ENCODE measurements at regions not wholly inside any gene's neighbourhood (a gene's known extent, or its start where the extent isn't known, plus 50 kb on each side); places are given as distances from the start of the nearest gene placed in this dataset.

DNA sequence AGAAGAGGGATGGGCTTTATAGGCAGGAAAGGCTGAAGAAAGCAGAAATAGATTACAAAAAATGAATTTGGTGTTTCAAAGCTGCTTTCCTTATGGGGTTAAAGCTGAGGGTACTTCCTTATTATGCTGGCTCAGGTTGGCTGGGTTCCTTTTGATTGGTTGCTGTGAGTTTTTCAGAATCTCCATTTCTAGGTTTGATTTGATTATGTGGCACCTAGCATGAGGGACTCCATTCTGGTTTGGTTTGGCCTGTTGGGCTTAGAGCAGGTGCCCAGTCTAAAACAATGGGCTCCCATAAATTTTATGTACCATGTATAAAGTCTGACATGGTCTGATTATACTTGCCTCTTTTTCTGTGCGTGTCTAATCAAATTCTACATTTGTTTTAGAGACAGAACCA lies 362.7 kb downstream of the CXCL12 start:
- Histone ChIP-seq H3K27me3 (ENCODE audit: control insufficient read depth, insufficient read depth, low read length) (no peaks in the 10 kb centered on the region), H3K27ac (ENCODE audit: low read depth, low read length) (no peak overlapping the region), H3K4me3 (ENCODE audit: low read depth, low read length) (no peak overlapping the region), H3K36me3 (ENCODE audit: control insufficient read depth, insufficient read depth, low read length) (no peaks in the 10 kb centered on the region), H3K9me3 (ENCODE audit: control insufficient read depth, insufficient read depth, low read length) (no peaks in the 10 kb centered on the region), H3K4me1 (ENCODE audit: control insufficient read depth, insufficient read depth, low read length) (no peaks in the 10 kb centered on the region)
- WGBS (ENCODE audit: insufficient coverage), result no CpG with 5 or more reads among the region's 1 CpG
- no peak for DNase-seq (ENCODE audit: low read depth in 4 of 6, low spot score in 6 of 6)

DNA sequence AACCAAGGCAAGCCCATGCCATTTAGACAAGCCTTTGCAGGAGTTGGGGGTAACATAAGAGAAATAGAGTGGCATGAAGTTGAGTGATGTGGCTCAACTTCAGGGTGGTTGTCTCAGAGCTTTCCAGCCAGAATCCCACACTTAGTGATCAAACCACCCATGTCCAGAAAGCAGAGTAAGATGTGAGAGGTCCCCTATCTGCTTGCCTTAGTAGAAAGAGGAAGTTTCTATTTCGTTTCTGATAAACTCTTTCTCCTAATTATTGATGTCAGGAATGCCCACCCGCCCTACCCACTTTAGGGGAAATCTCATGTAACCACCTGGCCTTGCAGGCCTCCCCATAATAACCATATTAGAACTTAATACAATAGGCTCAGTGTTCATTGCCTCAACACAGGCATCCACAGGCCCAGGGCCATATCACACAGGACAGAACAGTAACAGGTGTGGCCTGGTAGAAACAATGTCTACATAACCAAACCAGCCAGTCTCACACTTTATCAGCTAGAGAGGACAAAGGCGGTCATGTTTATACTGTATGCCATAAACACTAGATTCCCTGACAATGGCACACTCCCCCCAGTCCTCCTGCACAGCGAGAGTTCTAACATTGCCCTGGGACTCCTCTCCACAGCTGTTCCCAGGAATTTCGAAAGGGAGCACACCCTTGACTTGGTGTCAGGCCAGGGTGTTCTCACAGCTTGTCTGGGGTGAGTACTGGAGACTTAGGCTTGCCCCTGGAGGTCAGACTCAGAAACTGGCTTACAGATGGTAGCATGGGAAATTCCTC lies 364.4 kb downstream of the CXCL12 start:
- Histone ChIP-seq H3K4me3 (ENCODE audit: low read depth, low read length) (no peak overlapping the region), H3K36me3 (ENCODE audit: control insufficient read depth, insufficient read depth, low read length) (no peaks in the 10 kb centered on the region), H3K27ac (ENCODE audit: low read depth, low read length) (no peak overlapping the region), H3K4me1 (ENCODE audit: control insufficient read depth, insufficient read depth, low read length) (no peaks in the 10 kb centered on the region), H3K27me3 (ENCODE audit: control insufficient read depth, insufficient read depth, low read length) (no peaks in the 10 kb centered on the region), H3K9me3 (ENCODE audit: control insufficient read depth, insufficient read depth, low read length) (no peaks in the 10 kb centered on the region)
- 61% methylated on average over 3 of the region's 5 CpGs for WGBS (ENCODE audit: insufficient coverage)
- DNase-seq (ENCODE audit: low read depth in 4 of 6, low spot score in 6 of 6), result no peak

DNA sequence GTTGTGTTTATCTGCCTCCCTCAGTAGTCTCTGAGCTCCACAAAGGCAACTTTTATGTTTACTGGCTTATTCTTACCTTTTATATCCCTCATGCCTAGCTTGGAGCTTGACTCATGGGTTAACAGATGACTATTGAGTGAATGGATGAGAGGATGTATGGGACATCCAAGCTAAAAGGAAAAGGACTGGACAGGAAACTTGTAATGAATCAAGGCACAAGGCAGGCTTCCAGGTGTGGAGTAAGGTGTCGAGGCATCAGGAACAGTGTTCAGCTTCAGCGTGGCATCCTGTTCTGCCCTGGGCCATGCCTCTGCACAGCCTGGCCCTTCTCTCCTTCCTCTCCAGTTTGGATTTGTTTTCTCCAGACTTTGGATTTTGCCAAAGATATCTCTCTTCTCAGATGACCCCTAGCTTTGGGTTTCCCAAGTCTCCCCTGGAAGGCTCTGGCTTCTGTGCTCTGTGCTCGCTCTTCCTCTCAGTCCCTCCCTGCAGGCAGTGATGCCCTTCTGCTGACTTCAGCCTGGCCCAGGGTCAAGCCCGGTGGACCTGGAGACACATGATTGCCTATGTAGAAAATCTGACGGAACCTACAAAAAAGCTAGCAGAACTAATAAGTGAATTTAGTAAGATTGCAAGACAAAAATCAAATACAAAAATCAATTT lies 367.3 kb downstream of the CXCL12 start:
- Histone ChIP-seq H3K27ac (ENCODE audit: low read depth, low read length) (no peak overlapping the region), H3K27me3 (ENCODE audit: control insufficient read depth, insufficient read depth, low read length) (no peaks in the 10 kb centered on the region), H3K4me1 (ENCODE audit: control insufficient read depth, insufficient read depth, low read length) (no peaks in the 10 kb centered on the region), H3K36me3 (ENCODE audit: control insufficient read depth, insufficient read depth, low read length) (no peaks in the 10 kb centered on the region), H3K9me3 (ENCODE audit: control insufficient read depth, insufficient read depth, low read length) (no peaks in the 10 kb centered on the region), H3K4me3 (ENCODE audit: low read depth, low read length) (no peak overlapping the region)
- 87% methylated on average over 3 of the region's 5 CpGs for WGBS (ENCODE audit: insufficient coverage)
- no peak for DNase-seq (ENCODE audit: low read depth in 4 of 6, low spot score in 6 of 6)

DNA sequence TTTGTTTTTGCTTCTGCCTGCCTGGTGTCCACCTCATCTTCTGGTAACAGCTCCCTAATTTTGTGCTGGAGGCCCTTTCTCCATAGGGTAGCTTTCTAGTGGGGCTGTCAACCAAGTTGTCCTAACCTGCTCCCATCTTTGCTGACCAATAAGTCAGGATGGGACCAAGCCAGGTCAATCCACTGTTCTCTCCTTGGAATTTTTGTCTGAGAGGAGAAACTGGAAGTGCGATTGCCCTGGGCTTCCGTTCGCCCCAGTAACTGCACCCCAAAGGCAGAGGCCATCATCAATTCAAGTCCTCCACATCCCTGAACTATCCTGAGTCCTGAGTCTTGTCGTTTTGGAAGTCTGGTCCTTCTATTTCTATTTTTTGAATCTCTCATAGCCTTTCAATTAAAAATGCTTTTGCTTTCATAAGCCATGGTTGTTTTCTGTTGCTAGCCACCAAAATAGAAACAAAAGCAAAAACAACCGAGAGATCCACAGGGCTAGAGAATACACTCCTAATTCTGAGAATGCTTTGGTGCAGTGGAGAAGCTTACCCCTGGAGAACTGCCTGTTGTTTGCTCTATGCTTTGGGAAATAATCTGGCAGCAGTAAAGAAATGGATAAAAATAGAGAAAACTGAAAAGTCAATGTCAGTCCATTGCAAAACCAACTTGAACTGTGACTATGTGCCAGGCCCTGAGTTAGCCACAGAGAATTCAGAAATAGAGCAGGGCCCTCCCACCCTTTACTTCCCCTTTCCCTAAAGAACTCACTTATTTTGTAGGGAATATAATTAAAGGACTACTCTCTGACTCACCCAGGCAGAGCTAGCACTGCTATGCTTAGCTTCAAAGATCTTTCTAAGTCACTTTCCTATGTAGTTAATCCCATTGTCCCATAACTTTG lies 368.1 kb downstream of the CXCL12 start:
- H3K9me3 ChIP-seq (ENCODE audit: control insufficient read depth, insufficient read depth, low read length), result no peaks in the 10 kb centered on the region
- peaks cover under 1% of the 10 kb centered on the region for H3K4me1 ChIP-seq (ENCODE audit: control insufficient read depth, insufficient read depth, low read length)
- no peak overlapping the region for H3K27ac ChIP-seq (ENCODE audit: low read depth, low read length)
- no peaks in the 10 kb centered on the region for H3K27me3 ChIP-seq (ENCODE audit: control insufficient read depth, insufficient read depth, low read length)
- no peak overlapping the region for H3K4me3 ChIP-seq (ENCODE audit: low read depth, low read length)
- no peak for DNase-seq (ENCODE audit: low read depth in 4 of 6, low spot score in 6 of 6)
- 93% methylated on average over 4 of the region's 5 CpGs for WGBS (ENCODE audit: insufficient coverage)
- no peaks in the 10 kb centered on the region for H3K36me3 ChIP-seq (ENCODE audit: control insufficient read depth, insufficient read depth, low read length)

DNA sequence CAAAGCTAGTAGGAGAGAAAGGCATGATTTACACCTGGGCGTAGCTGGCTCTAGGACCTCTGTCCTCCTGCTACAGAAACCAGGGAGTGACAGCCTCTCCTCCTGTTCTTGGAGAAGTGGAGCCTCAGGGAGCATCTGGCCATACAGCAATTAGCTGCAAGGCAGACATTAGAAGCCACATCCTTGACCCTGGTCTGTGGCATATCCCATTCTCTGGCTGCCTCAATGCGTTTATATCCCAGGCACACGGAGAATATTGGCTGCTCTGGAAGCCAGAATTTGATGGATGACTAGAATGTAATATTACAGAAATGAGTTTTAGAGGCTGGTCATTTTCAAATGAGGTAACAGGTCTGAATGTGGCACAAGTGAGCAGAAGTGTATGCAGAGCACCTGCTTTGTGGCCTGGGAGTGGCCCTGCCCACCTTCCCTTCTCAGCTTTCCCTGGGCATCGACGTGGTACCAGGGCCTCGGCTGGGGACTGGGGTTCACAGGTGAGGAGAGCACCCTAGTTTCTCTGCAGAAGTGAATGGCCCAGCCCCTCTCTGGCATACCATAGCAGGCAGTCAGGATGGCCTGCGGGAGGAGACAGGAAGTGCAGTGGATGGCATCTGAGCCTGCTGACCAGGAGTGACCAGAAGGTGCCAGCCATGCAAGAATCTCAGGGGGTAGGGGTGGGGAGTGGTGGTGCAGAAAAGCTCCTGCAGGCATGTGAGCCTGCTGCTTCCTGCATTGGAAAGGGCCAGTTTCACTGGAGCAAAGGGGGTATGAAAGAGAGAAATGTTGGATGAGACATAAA lies 367.2 kb upstream of the ZNF32 start:
- no peak for DNase-seq (ENCODE audit: low read depth in 4 of 6, low spot score in 6 of 6)
- Histone ChIP-seq H3K27ac (ENCODE audit: low read depth, low read length) (no peak overlapping the region), H3K4me3 (ENCODE audit: low read depth, low read length) (no peak overlapping the region), H3K4me1 (ENCODE audit: control insufficient read depth, insufficient read depth, low read length) (peaks cover 7% of the 10 kb centered on the region), H3K27me3 (ENCODE audit: control insufficient read depth, insufficient read depth, low read length) (no peaks in the 10 kb centered on the region), H3K9me3 (ENCODE audit: control insufficient read depth, insufficient read depth, low read length) (no peaks in the 10 kb centered on the region), H3K36me3 (ENCODE audit: control insufficient read depth, insufficient read depth, low read length) (no peaks in the 10 kb centered on the region)
- WGBS (ENCODE audit: insufficient coverage), result 90% methylated on average over 7 of the region's 7 CpGs

DNA sequence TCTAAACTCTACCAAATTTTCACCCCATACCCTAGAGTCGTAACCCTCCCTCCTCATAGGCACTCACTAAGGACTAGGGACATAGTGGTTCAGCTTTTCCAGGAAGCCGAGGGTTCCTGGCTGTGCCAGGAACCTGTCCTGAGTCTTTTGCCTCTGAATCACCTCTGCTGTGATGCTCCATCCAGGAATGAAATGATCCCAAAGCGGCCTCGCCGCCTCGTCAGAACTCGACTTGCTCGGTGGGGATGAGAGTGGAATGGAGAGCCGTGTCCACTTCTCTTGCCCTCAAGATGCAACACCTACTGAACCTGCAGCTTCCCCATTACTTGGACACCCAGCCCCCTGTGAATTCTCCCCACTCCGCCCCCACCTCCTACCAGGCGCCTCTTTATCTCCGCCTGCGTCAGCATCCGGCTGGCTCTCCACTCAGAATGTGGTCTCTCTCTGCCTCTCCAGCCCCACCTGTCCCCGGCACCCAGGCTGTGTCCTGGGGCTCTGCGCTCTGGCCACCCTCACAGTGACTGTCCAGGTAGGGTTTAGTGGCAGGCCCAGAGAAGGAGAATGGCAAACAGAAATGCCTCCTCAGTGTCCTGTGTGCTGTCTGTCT lies 366.1 kb upstream of the ZNF32 start:
- Histone ChIP-seq H3K27me3 (ENCODE audit: control insufficient read depth, insufficient read depth, low read length) (no peaks in the 10 kb centered on the region), H3K4me3 (ENCODE audit: low read depth, low read length) (no peak overlapping the region), H3K4me1 (ENCODE audit: control insufficient read depth, insufficient read depth, low read length) (peaks cover 10% of the 10 kb centered on the region), H3K36me3 (ENCODE audit: control insufficient read depth, insufficient read depth, low read length) (no peaks in the 10 kb centered on the region), H3K27ac (ENCODE audit: low read depth, low read length) (no peak overlapping the region), H3K9me3 (ENCODE audit: control insufficient read depth, insufficient read depth, low read length) (no peaks in the 10 kb centered on the region)
- DNase-seq (ENCODE audit: low read depth in 4 of 6, low spot score in 6 of 6), result no peak
- 92% methylated on average over 10 of the region's 16 CpGs for WGBS (ENCODE audit: insufficient coverage)

DNA sequence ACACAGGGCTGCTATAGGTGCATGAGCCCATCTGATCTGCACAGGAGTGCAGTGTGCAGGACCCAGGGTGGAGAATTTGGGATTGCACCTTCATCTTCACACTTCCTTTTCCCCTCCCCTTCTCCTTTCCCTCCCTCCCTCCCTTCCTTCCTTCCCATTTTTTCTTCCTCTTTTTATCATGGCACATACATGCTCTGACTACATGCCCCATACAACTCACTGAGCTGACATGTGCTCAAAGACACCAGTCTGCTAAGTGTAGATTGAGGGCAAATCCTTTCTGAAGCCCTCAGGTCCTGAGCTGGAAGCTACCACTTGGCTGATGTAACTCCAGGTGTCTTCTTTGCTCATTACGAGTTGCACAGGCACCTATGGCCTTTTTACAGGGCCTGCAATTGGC lies 365.3 kb upstream of the ZNF32 start:
- peaks cover 10% of the 10 kb centered on the region for H3K4me1 ChIP-seq (ENCODE audit: control insufficient read depth, insufficient read depth, low read length)
- no peaks in the 10 kb centered on the region for H3K9me3 ChIP-seq (ENCODE audit: control insufficient read depth, insufficient read depth, low read length)
- no peak overlapping the region for H3K27ac ChIP-seq (ENCODE audit: low read depth, low read length)
- H3K36me3 ChIP-seq (ENCODE audit: control insufficient read depth, insufficient read depth, low read length), result no peaks in the 10 kb centered on the region
- no peaks in the 10 kb centered on the region for H3K27me3 ChIP-seq (ENCODE audit: control insufficient read depth, insufficient read depth, low read length)
- no peak overlapping the region for H3K4me3 ChIP-seq (ENCODE audit: low read depth, low read length)
- 63% methylated on average over 1 of the region's 1 CpG for WGBS (ENCODE audit: insufficient coverage)
- DNase-seq (ENCODE audit: low read depth in 4 of 6, low spot score in 6 of 6), result no peak

DNA sequence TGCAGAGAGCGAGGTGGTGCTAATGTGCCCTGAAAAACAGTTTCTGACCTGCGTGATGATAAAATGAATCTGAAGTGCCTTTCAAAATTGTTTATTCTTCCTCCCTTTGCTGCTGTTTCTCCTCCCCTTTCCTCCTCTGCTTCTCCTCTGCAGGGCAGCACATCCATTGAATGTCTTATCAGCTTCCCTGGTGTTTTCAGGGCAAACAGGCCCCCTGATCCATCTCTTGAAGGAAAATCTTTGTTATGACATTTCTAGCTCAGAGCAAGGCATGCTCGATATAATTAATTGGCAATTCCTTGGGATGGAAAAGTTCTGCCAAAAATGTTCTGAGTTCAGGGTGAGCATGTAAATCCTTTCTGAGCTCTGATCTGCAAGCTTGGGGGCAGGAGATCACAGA lies 364.2 kb upstream of the ZNF32 start:
- DNase-seq (ENCODE audit: low read depth in 4 of 6, low spot score in 6 of 6), result no peak
- WGBS (ENCODE audit: insufficient coverage), result 95% methylated on average over 3 of the region's 3 CpGs
- Histone ChIP-seq H3K36me3 (ENCODE audit: control insufficient read depth, insufficient read depth, low read length) (no peaks in the 10 kb centered on the region), H3K27ac (ENCODE audit: low read depth, low read length) (no peak overlapping the region), H3K27me3 (ENCODE audit: control insufficient read depth, insufficient read depth, low read length) (no peaks in the 10 kb centered on the region), H3K4me1 (ENCODE audit: control insufficient read depth, insufficient read depth, low read length) (peaks cover 10% of the 10 kb centered on the region), H3K4me3 (ENCODE audit: low read depth, low read length) (no peak overlapping the region), H3K9me3 (ENCODE audit: control insufficient read depth, insufficient read depth, low read length) (no peaks in the 10 kb centered on the region)

DNA sequence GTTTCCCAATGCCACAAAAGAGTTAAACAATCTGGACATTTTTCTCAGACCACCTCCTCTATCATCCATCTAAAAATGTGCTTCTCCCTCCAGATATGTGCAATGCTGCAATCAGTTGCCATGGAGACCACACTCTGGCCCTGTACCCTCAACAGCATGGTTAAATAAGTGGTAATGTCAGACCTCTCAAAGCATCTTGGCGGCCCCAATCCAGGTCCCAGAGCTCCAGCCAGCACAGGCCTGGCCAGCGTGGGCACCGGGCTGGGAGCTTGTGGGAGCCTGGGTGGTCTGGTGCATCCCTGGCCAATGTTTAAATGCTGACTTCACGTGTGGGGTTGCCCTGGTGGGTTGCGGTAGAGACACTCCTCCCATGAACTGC lies 362.9 kb upstream of the ZNF32 start:
- Histone ChIP-seq H3K4me1 (ENCODE audit: control insufficient read depth, insufficient read depth, low read length) (peaks cover 10% of the 10 kb centered on the region), H3K27ac (ENCODE audit: low read depth, low read length) (no peak overlapping the region), H3K4me3 (ENCODE audit: low read depth, low read length) (no peak overlapping the region), H3K27me3 (ENCODE audit: control insufficient read depth, insufficient read depth, low read length) (no peaks in the 10 kb centered on the region), H3K9me3 (ENCODE audit: control insufficient read depth, insufficient read depth, low read length) (no peaks in the 10 kb centered on the region), H3K36me3 (ENCODE audit: control insufficient read depth, insufficient read depth, low read length) (no peaks in the 10 kb centered on the region)
- DNase-seq (ENCODE audit: low read depth in 4 of 6, low spot score in 6 of 6), result peak in 5 of 6 donors; percentile 23 to 92 (median 46)
- WGBS (ENCODE audit: insufficient coverage), result 20% methylated on average over 3 of the region's 5 CpGs

All from spinal cord (tissue), 9 donors.